NCI-H748 treated with DMSO at 0.1 percent for 48 hours (cell line): ENCODE measurements at regions not wholly inside any gene's neighbourhood (a gene's known extent, or its start where the extent isn't known, plus 50 kb on each side); places are given as distances from the start of the nearest gene placed in this dataset.

Source experiments
- DNase-seq: peaks from one replicate; lab custom pipeline; 2025; lab: John Stamatoyannopoulos, UW

DNA sequence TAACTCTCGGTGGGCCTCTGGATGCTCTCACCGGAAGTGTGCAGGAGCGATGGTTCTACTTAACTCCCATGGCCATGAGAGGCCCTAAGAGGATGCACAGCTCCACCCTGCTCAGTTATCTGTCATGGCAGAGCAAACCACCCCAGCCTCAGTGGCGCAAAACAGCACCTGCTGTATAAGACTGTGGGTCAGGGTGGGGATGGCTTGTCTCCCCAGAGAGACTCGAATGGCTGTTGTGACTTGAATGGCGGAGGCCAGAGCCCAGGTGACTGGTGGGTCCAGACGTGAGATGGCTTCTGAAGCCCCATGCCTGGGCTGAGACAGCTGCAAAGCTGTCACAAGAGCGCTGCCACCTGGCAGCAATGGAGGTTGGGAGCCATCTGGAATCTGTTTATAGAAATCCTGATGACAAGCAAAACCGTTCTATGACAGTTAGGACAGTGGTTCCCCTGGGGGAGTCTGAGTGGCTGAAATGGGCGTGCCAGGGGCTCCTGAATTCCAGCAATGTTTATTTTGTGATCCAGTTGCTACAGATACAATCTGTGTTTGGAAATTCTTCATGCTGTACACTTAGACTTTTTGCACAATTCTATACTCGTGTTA is 490.5 kb downstream of the TCERG1L start:
- peak; percentile 64 for DNase-seq

GRCh38 chr10:130824230-130825014 is 487.1 kb downstream of the TCERG1L start:
- no peak for DNase-seq

DNA sequence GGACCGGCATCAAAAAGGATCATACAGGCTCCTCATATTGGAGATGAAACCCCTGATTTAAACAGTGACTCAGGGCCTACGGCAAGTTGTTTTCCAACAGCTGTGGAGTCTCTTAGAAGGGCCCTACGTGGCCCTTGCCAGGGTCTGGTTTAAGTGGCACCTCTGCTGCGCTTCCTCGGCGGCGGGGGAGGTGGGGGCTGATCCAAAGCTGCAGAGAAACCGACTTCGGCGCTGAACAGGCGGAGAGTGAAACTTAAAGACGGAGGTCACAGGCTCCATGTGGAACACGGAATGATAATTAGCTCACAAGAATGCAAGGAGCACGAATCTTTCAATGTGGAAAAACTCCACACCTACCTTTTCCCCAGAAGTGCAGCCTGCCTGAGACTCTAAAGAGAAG is 477.9 kb downstream of the TCERG1L start:
- no peak for DNase-seq

DNA sequence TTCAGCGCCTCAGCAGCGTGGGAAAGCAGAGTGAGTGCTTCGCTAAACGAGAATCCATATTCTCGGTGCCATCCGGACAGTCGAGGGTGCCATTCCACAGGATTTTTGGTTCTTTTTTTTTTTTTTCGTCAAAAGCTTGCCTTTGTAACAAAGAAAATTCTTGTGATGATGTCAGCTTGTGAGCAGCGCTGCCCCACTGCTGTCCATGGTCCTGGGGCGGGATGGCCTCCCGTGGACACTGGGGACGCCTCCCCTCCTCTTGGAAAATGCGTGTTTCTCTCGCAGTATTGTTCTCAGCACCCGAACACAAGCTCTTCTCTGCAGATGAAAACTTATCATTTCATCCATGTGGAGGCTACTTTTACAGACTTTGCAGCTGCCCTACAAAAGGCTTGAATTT is 477.4 kb downstream of the TCERG1L start:
- DNase-seq: no peak

- DNase-seq: no peak
Observed at GRCh38 chr10:130834573-130834972, 476.9 kb downstream of the TCERG1L start.

DNA sequence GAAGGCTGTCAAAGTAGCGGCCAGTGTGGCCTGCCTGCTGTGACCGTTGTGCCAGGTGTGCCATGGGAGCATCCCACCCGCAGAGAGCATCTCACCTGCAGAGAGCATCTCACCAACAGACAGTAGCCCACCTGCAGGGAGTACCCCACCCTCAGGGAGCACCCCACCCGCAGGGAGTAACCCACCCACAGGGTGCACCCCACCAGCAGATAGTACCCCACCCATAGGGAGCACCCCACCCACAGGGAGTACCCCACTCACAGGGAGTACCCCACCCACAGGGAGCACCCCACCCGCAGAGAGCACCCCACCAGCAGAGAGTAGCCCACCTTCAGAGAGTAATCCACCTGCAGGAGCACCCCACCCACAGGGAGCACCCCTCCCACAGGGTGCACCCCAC is 476.5 kb downstream of the TCERG1L start:
- DNase-seq: no peak

GRCh38 chr10:130836344-130836743 is 475.2 kb downstream of the TCERG1L start:
- DNase-seq: no peak

DNA sequence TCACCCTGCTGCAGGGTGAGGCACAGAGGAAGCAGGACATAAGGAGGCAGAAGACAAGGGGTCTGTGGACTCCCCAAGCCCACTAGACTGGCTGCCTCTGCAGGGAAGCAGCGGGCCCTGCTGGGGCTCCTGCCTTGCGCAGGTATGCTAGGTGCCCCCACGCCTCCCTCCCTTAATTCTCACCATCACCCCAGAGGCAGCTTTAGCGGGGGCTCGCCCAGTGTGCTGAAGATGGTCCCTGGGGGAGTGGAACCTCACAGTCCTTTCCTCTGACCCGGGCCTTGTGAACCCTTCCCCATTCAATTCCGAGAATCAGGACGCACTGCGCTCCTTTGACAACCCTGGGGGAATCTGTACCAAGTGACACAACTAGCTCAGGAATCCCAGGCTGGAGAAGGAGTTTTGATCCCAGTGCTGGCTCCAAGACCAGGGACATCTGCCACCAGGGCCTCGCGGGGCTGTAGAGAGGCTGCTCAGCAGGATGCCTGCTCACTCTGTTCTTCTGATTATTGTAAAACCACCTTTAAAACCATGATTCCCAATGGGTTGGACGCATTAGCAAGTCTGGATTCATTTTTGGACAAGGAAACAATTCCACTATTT is 468.4 kb downstream of the TCERG1L start:
- no peak for DNase-seq

- DNase-seq: no peak
Observed at GRCh38 chr10:130844310-130844709, 467.2 kb downstream of the TCERG1L start.

GRCh38 chr10:130847170-130847569 is 464.4 kb downstream of the TCERG1L start:
- no peak for DNase-seq

DNA sequence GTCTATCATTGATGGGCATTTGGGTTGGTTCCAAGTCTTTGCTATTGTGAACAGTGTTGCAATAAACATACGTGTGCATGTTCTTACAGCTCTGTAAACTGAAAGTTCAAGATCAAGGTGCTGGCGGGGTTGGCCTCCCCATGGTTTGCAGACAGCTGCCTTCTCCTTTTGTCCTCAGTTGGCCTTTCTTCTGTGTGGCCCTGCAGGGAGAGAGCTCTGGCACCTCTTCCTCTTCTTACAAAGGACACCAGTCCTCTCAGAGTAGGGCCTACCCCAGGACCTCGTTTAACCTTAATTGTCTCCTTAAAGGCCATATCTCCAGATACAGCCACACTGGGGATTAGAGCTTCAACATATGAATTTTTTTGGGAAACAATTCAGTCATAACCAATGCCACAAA is 462.7 kb downstream of the TCERG1L start:
- DNase-seq: no peak

DNA sequence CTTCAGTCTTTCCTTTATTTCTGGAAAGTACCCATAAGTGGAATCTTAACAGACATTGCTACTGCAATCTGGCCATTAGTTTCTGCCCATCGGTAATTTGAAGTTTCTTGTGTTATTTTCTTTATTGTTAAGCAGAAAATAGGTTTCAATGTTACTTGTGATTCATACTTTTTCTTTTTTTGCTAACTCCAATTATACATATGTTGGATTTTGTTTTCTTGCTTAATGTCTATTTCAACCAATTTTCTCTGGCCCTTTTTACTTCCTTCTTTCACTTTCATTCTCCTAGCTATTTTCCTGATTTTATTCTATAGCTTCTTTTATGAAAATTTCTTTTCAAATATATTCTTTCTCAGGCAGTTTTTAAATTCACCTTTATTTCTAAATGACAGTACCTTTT is 457.4 kb downstream of the TCERG1L start:
- no peak for DNase-seq

- DNase-seq: no peak
Observed at GRCh38 chr10:130857631-130858295, 453.8 kb downstream of the TCERG1L start.

- DNase-seq: no peak
Observed at GRCh38 chr10:130858626-130859025, 452.9 kb downstream of the TCERG1L start.

GRCh38 chr10:130859427-130859826 is 452.1 kb downstream of the TCERG1L start:
- DNase-seq: no peak

DNA sequence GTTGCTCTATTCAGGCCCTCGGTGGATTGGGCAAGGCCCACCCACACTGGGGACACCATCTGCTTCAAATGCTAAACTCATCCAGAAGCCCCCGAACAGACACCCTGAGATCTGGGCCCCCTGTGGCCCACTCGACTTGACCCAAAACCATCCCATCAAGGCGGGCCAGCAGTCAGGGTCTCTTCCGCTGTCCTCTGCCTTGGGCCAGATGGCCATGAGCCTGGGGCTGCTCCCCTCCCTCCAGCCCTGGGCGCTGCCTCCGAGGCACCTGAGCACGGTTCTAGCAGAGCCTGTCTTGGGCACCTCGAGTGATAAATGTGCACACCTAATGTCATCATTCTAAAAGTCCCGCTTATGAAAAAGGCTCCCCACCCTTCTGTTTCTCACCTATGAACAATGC is 449.4 kb downstream of the TCERG1L start:
- DNase-seq: no peak

GRCh38 chr10:130862626-130863025 is 448.9 kb downstream of the TCERG1L start:
- no peak for DNase-seq

DNA sequence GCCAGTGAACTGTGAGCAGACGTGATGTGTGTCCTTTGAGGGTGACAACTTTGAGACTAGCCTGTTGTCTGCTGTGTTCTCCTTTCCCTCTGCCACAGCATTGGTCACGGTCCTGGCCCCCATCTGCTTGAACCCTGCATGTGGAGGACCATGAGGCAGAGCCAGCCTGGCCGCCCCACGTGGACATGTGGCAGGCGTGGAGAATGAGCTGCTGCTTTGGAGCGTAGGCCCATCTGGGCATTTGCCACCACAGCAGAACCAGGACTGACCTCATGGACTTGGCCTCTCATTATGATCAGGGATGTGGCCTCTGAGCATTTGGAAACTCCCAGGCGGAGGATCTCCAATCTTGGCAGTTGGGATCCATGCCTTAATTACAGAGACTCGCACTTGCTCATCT is 448.5 kb downstream of the TCERG1L start:
- DNase-seq: no peak

- no peak for DNase-seq
Observed at GRCh38 chr10:130864961-130865818, 446.3 kb downstream of the TCERG1L start.

DNA sequence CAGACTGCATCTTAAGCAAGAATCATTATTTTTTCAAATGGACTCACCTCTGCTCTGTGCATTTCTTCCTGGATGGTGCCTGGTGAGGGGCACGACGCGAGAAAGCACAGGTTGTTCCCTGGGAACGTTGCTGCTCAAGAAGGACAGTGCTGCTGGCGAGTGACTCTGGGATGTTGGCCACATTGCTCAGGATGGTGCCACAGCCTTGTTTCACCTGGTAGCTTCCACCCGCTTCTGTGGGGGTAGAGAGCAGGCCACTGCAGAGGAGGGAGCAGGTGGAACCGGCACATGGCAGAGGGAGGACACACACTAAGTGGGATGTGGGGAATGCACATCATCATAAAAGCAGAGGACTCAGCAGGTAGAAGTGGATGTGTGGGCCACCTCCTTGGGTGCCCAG is 444.7 kb downstream of the TCERG1L start:
- no peak for DNase-seq

- no peak for DNase-seq
Observed at GRCh38 chr10:130867446-130868194, 443.9 kb downstream of the TCERG1L start.
